DMS 273 (cell line): ENCODE measurements at regions not wholly inside any gene's neighbourhood (a gene's known extent, or its start where the extent isn't known, plus 50 kb on each side); places are given as distances from the start of the nearest gene placed in this dataset.

Experiments used
- DNase-seq: peaks from one replicate; lab custom pipeline; 2025; ENCODE audit not compliant: unreplicated experiment; lab: John Stamatoyannopoulos, UW

DNA sequence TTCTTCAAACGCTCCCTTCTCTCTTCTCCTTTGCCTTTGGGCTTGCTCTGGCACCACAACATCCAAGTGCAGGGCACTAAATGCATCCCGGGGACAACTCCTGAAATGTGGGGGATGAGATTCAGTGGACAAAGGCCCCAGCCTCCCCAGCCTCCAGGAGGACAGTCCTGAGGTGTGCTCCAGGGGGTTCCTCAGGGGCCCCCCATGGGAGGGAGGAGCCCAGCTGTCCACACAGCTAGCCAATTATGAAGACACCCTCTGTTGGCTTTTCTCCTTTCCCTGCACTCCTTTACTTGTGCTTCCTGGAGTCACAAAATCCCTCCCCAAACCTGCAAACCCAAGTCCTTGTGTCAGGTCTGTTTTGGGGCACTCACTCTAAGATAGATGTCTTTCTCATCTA, 735.4 kb downstream of the PTPRU start:
- no peak for DNase-seq

DNA sequence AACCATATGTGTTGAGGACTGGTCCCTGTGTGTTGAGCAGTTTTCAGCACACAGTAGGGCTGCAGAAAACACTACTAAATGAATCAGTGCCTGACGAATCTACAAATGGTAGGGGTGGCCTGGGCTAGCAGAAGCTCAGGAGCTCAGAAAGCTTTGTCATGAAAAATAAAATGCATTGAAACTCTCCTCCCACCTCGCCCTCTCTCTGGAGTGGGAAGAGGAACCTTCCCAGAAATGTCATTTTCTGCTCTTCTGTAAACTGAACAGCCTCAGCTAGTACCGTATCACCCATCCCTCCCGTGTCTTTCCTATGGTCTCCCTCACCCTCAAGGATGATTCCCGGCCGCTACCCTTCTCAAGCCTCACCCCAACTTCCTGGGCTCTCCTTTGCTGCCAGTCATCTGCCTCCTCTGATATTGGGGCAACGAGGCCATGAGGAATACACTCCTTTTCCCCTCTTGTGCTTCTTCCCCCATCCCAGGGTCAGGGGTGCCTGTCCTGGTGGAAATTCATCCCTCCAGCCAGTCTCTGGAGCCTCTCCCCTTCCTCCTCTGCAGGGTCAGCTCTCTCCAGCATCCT, 734.5 kb downstream of the PTPRU start:
- DNase-seq: no peak

DNA sequence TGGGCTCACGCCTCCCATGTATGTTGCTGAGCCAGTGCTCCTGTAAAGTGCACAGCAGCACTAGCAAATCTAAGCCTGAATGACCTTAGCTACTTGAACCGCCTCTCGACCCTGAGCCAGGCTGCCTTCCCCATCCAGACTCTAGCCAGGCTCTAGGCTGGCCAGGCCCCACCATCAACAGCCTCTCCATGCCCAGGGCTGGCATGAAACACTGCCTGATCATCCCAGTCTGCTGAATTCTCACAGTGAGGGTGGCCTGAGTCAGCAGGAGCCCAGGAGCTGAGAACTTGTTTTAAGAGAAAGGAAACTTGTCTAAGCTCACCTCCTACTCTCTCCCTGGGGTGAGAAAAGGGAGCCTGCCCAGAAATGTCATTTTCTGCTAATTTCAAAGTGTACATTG, 733.3 kb downstream of the PTPRU start:
- no peak for DNase-seq

- DNase-seq: no peak
Measured at GRCh38 chr1:29967261-29967660, 730.9 kb downstream of the PTPRU start.

DNA sequence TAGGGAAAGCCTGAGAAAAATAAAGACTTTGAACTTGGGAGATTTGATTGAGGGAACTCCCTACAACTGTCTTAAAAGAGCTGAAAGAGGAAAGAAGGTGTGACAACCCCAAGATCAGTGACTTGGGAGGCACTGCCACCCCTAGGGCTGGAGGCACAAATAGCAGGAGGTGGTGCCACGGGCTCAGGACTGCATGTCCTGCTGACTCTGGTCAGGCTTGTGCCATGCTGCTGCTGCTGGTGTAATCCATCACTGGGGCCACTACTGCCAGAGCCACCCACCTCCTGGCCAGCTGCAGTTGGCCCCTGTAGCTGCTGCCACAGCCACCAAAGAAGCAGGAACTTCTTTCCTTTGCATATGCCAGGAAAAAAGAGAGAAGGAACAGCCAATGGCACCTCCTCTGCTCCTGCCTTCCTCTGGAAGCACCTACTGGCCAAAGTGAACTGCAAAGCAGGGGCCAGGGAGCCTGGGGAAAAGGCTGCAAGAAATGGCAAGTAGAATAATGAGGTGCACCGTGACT, 730.3 kb downstream of the PTPRU start:
- no peak for DNase-seq

GRCh38 chr1:29964718-29965533, 728.6 kb downstream of the PTPRU start:
- no peak for DNase-seq

GRCh38 chr1:29963946-29964345, 727.6 kb downstream of the PTPRU start:
- DNase-seq: no peak

DNA sequence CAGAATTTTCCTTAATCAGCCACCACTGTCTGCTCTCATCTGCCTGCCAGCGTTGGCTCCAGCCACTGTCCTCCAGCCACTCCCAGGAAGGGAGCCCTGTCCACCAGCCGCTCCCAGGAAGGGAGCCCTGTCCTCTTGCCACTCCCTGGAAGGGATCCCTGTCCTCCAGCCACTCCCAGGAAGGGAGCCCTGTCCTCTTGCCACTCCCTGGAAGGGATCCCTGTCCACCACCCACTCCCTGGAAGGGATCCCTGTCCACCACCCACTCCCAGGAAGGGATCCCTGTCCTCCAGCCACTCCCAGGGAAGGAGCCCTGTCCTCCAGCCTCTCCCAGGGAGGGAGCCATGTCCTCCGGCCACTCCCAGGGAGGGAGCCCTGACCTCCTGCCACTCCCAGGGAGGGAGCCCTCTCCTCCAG, 726.5 kb downstream of the PTPRU start:
- DNase-seq: no peak

DNA sequence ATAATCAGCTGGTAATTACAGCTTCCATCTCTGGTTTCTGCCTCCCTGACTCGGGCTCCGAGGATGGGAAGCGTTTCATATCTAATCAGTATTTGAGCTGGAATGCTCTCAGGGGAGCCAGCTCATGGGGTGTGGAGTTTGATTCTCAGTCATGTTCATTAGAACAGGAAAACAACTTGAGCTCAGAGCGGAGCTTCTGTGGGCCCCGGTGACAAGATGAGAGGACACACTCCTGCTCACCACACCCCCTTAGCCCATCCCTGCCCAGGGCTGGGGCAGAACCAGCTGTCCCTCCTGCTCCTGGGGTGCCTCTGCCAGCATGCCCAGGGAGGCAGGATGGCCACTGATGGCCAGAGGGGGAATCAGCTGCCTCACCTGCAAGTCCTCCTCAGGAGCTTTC, 726.0 kb downstream of the PTPRU start:
- DNase-seq: no peak

- DNase-seq: no peak
Measured at GRCh38 chr1:29961293-29962059, 725.2 kb downstream of the PTPRU start.

DNA sequence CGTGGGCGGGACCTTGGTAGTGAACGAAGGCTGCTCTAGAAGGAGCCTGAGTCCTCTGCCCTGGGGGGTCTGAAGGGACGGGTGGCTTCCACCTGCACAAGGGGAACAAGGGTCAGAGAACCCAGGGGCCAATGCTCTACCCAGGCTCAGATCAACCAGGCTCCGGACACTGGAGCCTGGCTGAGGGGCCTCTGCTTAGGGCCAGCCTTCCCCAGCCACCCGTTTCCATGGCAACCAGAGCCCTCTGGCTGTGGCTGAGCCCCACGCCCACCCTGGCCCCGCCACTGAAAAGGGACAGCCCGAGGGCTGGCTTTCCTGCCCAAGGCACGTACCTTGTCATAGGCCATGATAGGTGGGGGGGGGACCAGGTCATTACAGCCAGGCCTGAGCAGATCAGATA, 724.6 kb downstream of the PTPRU start:
- no peak for DNase-seq

DNA sequence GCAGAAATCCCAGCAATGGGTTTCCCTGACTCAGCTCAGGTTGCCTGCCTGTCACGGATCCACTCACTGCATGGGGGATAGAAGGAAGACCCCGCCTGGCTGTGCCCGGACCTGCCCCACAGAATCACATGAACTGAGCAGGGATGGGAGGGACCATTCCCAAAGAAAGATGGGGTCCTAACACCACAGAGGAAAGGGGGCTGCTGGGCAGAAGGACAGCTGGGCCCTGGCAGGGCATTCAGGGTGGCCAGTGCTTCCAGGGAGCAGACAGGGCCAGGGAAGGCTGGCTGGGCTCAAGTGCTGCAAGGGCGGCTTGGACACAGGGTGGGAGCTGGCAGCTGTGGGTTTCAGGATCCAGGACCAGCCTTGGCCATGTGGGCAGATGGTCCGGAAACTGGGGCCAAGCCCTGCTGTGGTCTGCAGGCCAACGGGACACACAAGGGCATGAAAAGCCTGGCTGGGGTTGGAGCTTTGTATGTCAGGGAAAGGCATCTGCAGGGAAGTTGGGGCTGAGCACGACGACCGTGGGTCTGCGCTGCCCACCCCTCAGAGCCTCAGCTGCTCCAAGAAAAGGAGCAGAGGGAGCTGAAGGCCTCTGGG, 723.9 kb downstream of the PTPRU start:
- no peak for DNase-seq

DNA sequence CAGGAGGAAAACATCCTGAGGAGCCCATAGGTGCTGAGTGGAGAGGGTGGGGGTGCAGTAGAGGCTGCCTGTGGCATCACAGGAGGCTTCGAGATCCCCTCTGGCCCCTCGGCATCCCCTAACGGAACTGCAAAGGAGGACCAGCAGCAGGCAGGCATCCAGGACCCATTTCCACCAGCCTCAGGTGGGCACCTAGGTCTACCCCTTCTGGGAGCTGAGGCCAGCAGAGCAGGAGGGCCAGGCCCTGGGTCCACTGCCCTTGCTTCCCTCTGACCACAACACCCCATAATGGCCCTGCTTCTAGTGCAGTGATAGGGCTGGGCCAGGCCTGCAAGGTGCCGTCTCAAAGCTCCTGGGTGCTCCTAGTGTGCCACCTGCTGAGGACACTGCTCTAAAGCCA, 723.0 kb downstream of the PTPRU start:
- DNase-seq: no peak

GRCh38 chr1:29958271-29958670, 721.9 kb downstream of the PTPRU start:
- no peak for DNase-seq

- DNase-seq: no peak
Measured at GRCh38 chr1:29956349-29957030, 720.2 kb downstream of the PTPRU start.

DNA sequence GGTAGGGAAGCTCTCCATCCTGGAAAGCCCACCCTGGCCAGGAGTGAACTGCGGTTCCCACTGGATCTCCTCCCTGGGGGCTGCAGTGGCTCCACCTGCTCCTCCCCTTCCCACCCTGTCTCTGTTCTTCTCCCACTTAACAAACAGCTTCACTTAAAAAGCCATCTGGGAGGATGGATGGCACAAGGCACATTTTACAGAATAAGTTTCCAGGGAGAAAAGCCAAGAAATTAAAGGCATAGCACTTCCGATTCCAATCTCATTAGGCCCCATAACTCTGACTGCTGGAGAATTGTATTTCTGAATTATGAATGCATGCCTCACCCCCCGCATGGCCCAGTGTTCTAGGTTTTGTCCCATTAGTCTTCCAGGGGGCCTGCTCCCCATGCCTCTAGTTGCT, 718.3 kb downstream of the PTPRU start:
- no peak for DNase-seq

GRCh38 chr1:29953961-29954360, 717.6 kb downstream of the PTPRU start:
- DNase-seq: no peak

DNA sequence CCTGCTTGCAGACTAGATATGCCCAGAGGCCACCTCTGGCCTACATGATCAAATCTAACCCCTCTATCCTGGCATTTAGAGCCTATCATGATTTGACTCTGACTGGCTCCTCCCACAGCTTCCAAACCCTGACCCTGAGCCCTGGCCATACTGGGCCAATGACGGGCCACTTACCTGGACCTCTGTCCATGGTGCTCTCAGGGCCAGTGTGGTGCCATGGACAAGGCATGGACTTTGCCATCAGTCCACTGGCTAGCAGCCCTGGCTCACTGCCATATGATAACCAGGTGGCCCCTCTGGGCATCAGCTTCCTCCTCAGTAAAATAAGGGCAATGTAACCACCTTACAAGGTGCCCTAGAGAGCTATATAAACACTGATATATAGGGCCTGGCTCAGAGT, 713.4 kb downstream of the PTPRU start:
- DNase-seq: no peak

DNA sequence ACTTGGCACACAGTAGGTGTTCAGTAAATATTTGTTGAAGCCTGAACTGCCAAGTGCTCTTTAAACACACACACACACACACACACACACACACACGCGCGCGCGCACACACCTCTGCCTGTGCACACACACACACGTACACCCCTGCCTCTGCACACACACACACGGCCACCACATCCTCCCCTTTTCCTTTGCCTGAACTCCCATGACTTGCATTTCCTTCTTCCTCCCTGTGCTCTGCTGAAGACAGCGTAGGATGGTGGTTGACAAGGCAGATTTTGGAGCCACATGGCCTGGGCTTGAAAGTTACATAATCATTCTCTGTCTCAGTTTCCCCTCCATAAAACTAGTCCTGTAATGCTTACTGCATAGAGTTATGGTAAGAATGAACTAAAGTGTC, 712.3 kb downstream of the PTPRU start:
- DNase-seq: no peak

- no peak for DNase-seq
Measured at GRCh38 chr1:29946057-29946456, 709.7 kb downstream of the PTPRU start.

DNA sequence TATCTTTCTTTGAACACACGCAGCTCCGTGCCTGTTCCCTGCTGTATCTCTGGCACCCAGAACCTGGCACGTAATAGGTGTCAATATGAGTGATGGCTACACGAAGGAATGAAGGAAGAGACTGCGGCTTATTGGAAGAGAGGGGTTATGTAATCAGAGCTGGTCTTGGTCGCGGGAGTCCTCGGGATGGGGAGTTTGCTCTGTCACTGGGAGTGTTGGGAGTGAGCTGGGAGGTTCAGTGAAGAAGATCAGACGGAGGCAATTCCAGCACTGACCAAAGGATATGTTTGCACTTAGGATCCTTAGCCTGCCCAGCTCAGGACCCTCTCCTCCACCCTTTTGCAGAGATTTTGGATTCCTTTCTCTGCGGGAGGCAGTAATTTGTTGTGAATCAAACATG, 709.1 kb downstream of the PTPRU start:
- no peak for DNase-seq
